DMS153 (cell line): ENCODE measurements at regions not wholly inside any gene's neighbourhood (a gene's known extent, or its start where the extent isn't known, plus 50 kb on each side); places are given as distances from the start of the nearest gene placed in this dataset.
"Not testable (repeated sequence)": the region's sequence is repeated elsewhere in the genome, so short reads cannot be mapped to it uniquely, and the experiment has no call there.

Source experiments
- DNase-seq: peaks from one replicate; lab custom pipeline; 2025; lab: John Stamatoyannopoulos, UW

DNA sequence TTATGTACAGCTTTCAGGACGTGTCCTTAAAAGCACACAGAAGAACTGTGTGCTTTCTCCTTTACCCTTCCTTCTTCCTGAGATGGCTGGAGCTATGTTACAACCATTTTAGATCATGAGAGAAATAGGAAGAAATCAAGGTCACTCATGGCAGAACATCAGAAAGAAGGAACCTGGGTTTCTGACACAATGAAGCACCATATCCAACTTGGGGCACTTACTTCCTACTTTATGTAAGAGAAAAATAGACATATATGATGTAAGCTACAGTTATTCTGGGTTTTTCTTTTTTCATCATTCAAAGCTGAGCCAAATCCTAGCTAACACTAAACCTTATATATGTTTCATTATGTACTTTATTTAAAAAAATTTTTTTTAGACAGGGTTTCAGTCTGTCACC lies 79.5 kb downstream of the FAM161A start:
- DNase-seq: no peak

DNA sequence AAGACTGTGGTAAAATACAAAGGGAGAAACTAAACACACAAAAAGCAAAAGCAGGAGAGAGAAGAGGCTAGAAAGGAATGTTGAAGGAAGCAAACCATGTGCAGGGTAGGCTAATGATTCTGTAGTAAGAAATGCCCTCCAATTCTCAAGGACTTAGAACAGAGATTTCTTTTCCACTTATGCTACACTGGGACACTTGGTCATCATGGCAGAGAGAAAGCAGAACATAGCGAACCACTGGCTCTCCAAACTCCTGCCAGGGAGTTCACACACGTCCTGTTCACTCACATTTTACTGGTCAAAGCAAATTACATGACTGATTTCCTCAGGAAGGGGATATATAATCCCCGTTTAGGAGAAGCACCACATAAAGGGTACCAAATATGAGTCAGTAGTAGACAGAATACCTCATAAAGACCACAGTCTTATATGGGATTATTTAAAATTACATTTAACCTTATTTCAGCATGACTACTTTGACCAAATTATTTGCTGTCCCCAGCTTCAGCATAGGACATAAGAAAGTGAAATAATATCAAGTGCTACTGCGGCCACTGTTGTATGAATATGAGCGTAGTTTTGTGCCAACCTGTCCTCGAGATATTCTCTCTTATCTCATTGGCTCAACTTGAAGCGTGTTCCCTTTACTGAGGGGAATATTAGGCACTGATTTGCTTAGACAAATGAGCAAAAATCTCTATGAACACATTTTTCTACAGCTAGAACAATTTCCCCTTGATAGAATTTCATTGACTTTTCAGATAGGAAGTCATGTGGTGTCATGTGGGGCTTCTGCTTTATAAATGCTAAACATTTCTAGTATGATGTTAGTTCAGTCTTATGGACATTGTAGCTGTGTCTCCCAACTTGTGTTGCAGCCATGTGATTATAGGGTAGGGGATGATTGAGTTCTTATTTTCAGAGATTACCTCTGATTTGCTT lies 81.7 kb downstream of the FAM161A start:
- DNase-seq: no peak

DNA sequence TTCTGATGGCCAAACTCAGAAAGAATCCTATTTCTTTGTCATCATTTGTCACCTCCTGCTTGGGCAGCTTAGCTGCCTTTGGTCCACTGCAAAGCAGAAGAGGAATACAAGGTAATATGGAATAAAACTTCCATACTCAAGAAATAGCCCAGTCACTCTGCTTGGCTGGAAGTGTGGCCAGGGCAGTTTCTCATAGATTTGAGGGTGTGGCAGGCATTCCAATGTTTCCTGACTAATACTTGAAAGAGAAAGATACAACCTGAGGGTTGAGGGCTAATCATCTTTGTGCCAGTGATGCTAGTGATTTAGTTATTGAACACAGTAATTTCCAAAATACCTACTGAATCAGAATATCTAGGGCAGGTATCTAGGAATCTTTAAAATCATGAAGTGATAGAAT lies 83.1 kb downstream of the FAM161A start:
- DNase-seq: no peak

DNA sequence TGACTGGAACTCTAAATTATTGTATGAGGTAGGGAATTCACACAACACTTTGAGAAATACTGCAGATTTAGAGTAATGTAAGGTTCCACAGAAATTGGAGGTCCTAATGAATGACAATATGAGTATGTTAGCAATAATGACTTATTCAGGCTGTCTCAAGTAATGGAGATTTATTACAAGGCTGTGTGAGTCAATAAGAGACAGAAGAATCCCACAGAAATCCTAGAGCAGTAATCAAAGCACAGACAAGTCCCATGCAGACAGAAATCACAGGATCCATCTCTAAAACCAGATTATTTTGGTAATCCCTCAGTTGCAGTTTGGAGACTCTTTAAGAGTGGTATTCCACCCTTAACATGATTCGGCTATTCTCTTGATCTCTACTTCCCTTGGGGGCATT lies 83.6 kb downstream of the FAM161A start:
- no peak for DNase-seq

DNA sequence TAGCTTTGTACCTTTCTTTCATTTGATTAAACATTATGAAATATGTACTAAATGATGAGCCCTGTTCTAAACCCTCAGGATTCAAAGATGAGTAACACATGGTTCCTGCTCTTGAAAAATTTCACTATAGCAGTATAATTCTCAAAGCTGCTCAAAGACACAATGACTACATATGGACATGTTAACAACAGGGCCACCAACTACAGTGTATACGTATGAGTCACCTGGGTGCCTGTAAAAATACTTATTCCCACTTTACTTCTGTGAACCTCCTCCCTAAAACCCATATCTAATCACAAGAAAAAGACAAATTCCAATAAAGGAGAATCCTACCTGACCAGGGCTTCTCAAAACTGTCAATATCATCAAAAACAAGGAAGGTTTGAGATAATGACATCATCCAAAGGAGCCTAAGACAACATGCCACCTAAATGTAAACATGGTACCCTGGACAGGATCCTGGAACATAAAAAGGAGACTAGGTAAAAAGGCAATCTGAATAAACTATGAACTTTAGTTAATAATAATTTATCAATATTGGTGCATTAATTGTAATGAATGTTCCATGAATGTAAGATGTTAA lies 84.7 kb downstream of the FAM161A start:
- DNase-seq: no peak

DNA sequence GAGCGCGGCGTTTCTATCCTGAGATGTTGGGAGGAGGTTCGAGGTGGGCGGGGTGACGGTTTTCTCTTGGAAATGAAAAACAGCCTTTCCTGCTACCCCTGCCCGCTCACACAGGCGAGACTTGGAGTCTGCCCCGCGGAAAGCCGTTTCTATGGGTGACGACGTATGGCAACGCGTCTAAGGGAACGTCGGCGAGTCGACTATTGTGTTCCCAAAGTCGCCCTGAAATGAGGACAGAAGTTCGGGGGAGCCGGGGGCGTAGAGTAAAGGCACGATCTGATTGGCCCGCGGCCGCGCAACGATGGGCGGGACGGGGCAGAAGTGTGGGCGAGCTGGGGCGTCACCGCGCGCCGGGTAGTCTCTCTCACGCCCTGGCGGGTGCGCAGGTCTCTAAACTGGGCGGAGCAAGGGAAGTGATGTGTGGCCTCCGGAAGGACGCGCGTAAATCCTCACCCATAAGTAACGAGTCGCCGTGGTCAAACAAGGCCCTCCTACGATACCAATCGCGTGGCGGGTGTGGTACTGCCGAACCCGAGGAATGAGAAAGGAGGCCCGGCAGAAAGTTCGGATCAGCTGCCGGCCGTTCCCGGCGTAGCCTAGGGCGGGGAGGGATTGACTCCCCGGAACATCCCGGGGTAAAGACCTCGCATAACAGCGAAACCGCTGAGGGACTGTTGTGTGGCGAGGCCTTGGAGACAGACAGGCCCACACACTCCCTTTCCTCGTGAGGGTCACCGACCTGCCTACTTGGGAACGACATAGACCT lies 89.6 kb downstream of the FAM161A start:
- DNase-seq: peak; percentile 97

DNA sequence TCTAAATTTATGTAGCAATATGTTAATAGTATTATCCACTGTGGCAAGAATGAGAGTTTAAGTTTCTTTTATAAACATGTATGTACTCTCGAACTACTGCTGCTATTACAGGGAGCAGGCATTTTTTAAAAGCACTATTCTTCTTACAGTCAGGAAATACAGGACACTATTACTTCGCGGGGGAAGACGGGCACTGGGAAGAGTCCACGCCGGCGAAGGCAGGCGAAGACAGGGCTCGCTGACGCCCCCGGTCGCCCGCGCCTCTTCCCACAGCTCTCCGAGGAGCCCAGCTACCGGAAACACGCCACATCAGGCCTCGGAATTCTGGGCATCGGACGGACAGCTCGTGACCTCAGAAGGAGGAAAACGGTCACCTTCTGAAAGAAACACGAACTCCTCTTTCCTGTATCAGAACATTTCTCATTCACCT lies 90.2 kb downstream of the FAM161A start:
- peak; percentile 82 for DNase-seq

DNA sequence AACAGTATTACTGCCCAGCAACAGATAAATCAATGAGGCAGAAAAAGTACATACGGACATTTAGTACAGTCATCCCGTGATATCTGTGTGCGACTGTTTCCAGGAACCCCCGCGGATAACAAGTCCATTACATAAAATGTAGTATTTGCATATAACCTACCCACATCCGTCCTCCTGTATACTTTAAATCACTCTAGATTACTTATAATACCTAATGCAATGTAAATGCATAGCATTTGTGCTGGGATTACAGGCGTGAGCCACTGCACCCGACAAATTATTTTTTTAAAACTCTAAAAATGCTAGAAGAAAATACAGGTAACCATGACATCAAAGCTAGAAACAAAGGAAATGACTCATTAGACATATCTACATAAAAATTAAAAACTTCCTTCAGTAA lies 91.6 kb downstream of the FAM161A start:
- no peak for DNase-seq

DNA sequence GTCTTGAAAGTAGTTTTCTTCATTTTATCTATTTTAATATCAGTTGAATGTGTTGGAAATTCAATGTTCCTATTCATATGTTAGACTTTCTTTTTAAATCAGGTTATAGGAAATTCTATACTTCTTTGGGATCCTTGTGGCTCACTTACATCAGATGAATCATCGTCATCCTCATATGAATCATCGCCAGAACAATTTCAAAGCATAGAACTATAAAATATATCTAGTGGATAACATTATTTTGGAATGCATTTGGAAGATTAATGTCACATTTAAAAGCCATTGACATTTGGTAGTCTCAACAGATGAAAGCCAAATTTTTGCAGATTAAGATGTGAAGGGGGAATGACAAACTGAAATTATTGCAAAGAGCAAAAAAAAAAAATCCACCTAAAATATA lies 94.1 kb downstream of the FAM161A start:
- DNase-seq: no peak

DNA sequence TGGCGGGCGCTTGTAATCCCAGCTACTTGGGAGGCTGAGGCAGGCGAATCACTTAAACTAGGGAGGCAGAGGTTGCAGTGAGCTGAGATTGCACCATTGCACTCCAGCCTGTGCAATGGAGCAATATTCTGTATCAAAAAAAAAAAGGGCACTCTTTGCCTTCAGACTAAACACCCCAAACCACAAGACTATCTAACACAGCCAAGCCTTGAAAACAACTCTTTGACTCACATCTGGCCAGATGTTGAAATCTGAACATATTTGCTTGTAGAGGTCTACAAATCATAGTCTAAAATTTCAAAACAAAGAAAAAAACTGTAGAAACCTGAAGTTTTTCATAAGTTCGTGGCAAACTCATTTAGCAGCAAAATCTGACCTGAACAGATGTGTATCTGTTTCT lies 94.9 kb downstream of the FAM161A start:
- no peak for DNase-seq

DNA sequence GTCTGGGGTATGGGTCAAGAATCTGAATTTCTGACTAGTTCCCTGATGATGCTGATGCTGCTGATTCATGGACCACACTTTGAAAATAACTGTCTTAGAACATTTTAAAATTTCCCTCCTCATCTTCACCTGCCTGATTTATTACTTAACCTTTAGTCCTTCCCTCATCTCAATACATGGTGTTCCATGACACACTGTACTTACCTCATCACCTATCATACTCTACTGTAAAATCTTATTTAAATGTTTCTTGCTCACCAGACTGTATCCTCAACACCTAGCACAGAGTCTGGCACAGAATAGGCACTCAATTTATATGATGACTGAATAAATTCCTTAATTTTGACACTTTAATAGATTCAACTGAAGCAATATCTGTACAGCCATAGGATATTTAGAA lies 95.7 kb downstream of the FAM161A start:
- DNase-seq: no peak

DNA sequence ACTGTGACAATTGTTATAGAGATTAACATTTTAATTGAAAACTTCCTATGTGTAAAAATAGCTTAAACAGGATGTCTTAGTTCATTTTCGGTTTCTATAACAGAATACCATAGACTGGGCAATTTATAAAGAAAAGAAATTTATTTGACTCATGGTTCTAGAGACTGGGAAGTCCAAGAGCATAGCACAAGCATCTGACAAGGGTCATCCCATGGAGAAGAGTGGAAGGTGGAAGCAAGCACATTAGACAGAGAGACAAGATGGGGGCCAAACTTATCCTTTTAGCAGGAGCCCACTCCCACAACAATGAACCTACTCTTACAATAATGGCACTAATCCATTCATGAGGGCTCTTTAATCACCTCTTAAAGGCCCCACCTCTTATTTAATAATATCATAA lies 100.3 kb downstream of the FAM161A start:
- DNase-seq: no peak

DNA sequence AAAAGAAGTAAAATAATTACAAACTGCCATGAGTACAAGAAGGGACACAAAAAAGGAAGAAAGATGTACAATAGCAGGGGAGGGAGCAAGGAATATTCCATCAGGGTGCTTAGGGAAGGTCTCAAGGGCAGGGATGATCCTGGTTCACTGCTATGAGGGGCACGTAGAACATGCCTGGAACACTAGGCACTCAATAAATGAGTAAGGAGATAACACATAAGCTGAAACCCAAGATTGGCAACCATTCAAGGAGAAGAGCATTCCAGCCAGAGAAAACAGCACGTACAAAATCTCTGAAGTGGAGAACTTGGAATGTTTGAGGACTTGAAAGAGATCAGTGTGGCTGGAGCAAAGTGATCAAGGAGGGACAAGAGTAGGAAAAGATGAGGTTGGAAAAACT lies 103.2 kb downstream of the FAM161A start:
- no peak for DNase-seq

DNA sequence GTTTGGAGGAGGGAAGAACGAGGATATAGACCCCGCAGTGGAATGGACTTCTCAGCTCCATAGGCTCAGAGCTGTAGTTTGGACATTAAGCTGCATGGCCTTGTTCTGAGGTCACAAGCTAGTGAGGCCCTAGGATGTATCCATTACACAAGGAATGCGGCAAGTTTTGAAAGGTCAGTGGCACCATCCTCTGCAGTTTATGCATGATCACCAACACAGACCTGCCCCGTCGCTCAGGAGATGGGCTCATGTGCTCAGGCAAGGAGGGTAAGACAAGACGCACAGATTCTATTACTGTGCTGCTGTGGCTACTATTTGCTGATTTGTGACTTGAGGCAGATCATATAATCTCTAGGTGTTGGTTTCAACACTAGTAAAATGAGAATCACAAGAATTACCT lies 110.9 kb downstream of the FAM161A start:
- DNase-seq: no peak

DNA sequence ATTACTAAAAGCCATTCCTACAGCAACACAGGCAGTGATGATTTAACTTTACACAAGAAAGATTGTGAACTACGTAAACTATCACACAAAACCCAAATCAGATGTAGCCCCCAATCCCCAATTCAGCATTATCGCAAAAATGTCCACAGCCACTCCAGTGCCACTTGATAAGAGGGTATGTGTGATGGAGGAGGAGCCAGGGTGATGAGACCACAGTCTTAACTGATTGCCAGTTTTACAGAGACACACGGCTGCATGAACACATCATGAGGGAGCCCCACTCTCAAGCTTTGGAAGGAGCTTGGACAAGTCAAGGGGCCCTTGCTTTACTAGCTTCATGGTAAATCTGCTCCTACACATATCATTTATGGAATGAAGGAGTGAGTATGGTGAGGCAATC lies 116.0 kb downstream of the FAM161A start:
- no peak for DNase-seq

DNA sequence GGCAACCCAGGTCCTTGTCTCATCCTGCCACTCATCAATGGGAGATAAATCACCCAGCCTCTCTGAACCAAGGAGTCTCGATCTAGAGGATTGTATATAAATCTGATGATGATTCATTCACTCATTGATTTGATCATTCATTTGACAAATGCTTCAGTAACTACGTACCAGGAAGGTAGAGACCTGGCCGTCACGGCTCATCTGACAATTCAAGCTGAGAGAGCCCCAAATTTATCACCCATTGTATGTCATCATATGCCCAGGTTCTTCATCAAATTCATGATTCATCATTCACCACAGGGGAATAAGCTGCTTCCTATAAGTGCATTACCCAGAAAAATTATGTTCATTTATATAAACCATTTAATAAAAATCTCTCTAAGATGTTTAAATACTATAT lies 116.9 kb downstream of the FAM161A start:
- no peak for DNase-seq

DNA sequence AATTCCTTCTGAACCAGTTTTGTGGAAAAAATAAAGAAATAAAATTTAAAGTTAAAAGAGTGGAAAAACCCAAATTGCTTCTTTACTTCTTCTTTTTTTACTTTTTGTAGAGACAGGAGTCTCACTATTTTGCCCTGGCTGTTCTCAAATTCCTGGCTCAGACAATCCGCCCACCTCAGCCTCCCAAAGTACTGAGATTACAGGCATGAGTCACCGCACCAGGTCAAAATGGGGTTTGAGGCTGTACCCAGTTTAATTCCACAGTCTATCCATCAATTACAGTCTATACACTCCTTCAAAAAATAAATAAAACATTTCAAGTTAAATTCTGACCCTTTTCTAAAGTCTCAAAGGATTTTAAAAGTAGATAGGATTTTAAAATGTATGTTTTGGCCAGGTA lies 120.3 kb downstream of the FAM161A start:
- DNase-seq: no peak

DNA sequence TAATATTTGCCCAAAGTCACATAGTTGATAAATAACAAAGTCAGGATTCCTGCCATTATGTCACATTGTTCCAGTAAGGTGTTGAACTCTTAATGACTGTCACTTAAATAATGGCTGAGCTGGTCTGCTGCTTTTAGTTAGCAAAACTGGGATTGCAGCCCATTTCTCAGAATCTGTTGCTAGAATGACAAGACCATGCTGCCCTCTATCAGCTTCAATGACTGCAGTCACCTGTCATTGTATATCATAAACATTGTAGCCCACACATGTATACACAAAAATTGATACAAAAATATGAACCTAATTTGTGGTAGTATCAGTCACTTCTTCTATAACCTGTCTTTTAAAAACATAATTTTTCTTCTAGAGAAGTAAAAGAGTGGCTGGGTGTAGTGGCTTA lies 121.1 kb downstream of the FAM161A start:
- DNase-seq: no peak

DNA sequence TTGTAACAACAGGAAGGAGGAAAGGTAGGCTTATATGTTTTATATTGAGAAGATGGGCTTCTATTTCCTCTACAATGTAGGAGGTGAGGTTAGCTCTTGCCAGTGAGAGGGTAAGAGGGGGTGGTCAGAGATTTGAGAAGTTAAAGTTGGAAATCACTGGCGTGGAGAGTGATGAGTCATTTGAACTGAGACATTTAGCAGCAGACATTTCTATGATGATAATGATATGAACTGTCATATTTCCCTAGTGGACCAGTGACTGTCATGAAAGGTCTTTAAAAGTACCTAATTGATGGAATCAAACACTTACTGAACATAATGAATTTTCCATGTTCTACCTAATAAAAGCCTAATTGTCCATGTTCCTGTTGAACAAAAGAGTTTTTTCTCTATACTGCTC lies 126.1 kb downstream of the FAM161A start:
- no peak for DNase-seq

DNA sequence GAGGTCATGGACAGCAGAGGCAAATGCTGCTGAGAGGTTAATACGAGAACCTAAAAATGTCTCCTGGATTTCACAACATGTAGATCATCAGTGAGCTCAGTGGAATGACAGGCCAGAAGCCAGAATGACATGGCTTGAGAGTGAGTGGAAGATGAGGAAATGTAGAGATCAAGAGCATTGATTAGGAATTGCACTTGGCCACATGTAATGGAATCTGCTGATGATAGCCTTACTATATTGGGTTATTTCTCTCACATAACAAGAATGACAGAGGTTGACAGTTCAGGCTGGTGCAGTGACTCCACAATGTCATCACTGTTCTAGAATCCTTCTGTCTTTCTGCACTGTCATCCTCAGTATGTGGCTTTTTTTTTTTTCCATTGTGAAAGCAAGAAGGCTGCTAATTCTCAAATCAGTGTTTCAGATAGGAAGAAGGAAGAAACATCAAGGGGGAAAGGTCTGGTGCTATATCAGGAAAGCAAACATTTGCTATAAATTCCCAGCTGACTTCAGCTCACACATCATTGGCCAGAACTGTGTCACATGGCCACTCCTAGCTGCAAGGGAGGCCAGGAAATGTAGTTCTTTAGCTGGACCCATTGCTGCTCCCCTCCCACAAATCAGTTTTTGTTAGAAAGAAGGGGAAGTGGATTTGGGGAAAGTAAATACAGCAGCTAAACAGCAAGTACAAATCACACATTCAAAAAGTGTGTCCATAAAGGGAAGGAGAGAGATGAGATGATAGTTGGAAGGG lies 127.2 kb downstream of the FAM161A start:
- DNase-seq: no peak

DNA sequence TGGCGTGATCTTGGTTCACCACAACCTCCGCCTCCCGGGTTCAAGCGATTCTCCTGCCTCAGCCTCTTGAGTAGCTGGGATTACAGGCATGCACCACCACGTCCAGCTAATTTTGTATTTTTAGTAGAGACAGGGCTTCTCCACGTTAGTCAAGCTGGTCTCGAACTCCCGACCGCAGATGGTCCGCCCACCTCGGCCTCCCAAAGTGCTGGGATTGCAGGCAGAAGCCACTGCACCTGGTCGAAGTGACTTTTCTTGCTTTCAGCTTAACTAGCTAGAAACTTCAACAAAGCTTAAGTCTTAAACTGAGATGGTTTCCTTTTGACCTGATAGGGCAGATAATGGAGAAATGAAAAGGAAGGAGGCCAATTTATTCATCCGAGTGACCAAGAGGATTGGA lies 130.5 kb downstream of the FAM161A start:
- not testable (repeated sequence) for DNase-seq

DNA sequence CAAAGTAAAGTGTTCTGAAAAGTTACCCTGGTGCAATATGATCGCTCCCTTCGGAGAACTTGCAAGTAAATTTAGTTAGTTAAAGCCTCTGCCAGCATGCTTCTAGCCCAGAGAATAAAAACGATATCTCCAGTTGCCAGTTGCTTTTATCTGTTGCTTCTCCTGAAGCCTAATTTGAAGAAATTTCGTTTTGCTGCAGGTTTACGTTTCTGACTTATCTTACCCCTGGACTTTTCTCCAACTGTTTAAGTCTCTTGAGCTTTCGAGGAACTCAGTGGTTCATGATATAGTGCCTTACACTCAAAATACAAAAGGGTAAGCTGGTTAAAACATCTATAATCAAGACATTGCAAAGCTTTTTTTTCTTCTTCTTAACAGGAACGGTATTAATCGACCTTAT lies 131.1 kb downstream of the FAM161A start:
- no peak for DNase-seq
